Activated naive CD4-positive, alpha-beta T cell treated with Interleukin-2 at 50 U/mL for 16 hours (primary cell): ENCODE measurements at regions not wholly inside any gene's neighbourhood (a gene's known extent, or its start where the extent isn't known, plus 50 kb on each side); places are given as distances from the start of the nearest gene placed in this dataset.

ENCODE experiments used
- DNase-seq: peaks from one replicate; pipeline ENCODE4 v3.0.0-alpha.2; 2020

DNA sequence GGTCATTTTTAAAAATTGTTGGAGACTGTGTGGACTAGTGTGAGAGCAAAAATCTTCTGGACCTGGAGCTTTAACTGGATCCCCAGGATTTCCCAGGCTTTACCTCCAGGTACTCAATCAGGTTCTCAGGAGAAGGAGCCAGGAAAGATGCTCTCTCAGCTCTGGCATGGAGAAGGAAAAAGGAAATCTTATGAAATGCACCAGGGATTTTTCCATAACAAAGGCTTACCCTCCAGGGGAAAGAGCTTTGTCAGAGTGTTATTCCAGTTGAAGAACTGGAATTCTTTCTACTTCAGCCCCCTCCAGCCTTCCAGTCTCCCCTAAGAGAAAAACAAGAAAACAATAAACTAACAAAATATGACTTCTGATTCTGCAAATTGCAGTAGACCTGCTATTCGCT lies 436.7 kb upstream of the ANKRD30A start:
- no peak for DNase-seq

DNA sequence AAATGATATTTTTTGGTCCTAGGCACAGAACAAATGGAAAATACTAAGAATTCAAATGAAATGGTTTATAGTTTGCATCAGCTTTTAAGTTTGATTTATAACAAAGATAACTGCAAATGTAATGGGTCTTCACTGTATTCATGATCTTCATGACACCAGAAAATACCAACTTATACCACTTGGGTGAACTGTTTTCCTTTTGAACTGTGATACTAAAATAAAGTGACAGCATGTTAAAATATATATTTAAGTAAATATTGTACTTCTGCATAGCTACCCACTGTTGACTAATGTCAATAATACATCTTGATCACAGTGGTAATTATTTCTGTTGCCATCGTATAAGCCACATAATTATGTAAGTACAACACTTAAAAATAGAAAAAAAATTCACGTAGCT lies 442.0 kb upstream of the ANKRD30A start:
- no peak for DNase-seq

DNA sequence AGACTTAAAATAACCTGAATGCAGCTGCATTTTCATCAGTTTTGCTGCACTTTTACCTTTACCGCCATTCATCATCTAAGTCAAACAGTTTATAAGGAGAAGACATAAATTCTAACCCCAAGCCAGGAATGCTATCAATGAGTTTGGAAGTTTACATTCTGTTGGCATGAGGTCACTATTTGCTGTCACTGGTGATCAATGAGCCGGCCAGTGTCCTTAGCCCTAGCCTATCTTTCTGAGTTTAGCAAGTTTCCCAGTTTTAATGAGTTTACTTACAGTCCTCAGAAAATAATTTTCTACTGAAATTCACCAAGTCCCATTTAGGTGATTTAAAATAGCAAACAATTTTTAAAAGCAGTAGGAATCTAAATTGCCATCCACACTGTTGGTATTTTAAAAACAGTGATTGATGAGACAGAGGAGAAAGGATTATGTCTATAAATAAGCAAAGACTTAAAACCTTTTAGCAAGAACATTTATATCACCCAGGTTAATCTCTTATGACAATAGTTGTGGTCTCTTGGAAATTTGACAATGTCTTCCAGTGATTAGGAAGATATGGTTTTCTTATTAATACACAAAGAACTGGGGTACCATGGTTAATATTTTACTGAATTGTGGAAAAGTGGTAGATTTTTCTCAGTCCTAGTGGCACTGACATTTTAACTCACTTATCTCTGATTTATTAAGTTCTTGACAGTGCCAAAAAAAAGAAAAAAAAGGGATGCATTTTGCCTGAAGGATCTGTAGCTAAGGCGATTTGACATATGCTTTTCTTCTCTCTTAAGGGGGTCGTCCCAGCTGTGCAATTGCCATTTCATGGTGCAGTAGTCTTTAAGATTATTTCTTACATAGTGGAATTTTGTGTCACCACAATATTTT lies 443.4 kb upstream of the ANKRD30A start:
- DNase-seq, result no peak

DNA sequence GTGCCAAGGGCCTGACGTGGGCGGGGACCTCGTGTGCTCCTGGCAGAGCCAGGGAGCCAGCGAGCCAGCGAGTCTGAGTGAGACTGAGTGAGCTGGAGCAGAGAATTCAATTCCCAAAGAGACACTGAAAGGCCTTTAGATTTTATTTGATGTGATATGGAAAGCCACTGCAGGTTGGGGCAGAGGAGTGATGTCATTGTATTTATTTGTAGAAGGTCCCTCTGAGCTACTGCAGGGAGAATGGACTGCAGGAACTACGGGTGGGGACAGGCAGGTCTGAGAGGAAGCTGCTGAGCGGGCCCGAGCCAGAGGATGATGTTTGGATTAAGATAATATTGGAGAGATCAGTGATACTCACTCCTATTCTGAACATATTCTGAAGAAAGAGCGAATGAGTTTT lies 445.8 kb upstream of the ANKRD30A start:
- DNase-seq, result no peak

DNA sequence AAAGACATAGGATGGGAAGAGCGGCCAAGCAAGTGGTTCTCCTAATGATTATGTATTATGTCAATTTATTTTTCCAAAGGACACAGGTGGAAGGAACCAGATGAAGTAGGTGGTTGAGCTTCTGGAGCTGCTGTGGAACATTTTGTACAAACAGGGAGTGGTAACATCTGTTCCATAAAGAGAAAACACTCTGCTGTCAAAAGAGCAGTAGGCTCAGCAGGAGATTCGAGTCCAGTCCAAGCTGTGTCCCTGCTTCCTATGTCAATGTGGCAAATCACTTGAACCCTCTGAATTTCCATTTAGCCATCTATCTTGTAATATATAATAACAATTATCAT lies 448.0 kb upstream of the ANKRD30A start:
- DNase-seq, result no peak

DNA sequence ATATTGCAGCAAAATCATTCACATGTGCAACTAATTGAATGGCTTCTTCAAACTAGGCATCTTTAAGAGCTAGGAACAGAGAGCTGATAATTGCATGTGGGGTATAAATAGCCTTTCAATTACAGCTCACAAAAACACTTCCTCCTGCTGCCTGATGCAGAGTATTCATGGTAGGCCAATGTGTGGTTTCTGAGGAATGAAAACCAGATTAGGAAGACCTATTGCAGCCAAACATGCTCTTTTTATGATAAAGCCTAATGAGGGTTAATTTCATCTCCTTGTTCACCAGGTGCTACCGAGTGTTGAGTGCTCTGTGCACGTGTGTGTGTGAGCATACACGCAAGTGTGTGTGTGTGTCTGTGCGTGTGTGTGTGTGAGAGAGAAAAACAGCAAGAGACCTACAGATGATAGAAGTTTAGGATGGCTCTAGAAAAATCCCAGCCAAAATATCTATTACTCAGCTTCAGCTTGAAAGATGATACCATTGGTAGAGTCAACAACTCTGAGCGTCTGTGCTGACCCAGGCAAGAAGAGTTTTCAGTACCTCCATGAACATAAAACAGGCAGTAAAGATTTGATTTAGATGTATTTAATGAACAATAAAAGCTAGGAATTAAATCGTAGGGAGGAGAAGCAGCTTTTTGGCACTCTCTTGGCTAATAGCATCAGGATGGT lies 448.5 kb upstream of the ANKRD30A start:
- no peak for DNase-seq

DNA sequence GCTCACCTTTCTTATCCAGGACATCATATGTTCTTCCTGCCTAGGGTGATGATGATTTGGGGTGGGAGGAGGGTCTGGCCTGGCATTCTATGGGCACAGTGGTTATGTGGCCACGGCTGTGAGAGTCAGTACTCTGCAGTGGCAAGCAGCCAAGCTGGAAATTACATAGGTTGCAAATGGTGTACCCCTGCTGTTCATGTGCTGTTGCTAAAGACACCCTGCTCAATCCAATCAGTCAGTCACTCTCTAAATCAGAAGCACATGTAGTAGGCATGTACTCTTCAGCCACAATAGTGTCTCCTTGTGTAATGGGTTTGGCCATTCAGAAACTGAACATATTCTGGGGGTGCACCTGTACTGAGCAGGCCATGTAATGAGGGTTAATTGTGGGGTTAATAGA lies 449.1 kb upstream of the ANKRD30A start:
- DNase-seq, result no peak

DNA sequence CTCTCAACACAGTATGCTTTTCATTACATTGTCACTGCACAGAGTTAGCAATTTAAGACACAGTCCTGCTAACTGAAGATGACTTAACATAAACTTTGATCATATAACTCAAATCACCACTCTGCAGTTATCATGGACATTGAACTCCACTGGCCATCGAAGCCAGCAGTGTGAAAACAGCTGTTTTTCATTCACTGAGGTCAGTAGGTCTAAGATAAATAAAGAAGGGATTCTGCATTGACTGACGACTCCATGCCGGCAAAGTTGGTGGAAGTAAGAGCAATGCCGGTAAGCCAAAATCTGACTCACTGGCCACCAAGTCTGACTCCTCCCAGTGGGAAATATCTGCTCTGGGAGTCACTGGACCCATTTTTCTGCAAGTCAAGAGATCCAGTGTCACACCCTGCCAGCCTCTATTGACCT lies 449.9 kb upstream of the ANKRD30A start:
- no peak for DNase-seq

DNA sequence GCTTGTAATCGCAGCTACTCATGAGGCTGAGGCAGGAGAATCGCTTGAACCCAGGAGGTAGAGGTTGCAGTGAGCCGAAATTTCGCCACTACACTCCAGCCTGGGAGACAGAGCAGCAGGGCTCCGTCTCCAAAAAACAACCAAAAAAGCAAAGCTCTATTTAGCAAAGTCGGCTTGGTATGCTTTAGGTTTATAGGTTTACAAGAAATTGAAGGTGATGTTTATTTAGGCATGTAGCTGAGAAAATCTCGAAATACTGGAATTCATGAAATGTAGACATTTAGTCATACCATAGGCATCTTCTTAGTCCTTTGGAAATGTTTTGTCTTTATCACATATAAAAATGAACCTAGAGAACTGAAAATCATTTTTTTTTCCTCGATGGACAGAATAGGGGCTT lies 453.8 kb upstream of the ANKRD30A start:
- DNase-seq, result no peak

DNA sequence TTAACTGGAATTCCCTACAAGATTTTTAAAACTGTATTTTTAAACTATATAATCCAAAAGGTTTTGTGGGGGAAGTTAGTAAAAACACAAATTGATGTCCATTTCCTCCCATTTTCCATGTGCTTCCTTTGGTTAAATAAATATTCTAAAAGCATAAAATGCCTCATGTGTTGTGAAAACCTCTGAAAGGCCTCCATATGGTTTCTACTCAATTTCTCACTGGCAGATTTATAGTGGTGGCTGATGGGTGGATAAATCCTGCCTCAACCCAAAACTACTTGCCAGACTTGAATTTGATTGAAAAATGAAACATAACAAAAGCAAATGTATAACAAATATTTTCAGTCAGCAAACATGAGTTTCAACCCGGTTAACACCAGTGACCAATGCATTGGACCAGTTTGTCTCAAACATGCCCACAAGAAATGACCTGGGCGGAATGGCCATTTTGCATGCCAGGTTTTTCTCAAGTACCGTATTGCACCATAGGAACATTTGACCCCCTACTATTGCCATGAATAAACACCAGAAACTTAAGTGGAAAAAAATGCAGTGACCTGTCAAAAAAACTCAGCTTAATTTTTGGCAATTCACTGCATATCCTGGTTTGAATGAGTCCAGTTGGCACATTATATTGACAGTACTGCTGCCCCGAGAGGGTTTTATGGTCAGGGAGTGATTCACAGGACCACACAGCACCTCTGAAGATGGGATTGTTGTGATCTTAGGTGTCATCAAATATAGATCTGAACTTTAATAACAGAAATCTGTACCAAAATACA lies 454.6 kb upstream of the ANKRD30A start:
- DNase-seq, result no peak

DNA sequence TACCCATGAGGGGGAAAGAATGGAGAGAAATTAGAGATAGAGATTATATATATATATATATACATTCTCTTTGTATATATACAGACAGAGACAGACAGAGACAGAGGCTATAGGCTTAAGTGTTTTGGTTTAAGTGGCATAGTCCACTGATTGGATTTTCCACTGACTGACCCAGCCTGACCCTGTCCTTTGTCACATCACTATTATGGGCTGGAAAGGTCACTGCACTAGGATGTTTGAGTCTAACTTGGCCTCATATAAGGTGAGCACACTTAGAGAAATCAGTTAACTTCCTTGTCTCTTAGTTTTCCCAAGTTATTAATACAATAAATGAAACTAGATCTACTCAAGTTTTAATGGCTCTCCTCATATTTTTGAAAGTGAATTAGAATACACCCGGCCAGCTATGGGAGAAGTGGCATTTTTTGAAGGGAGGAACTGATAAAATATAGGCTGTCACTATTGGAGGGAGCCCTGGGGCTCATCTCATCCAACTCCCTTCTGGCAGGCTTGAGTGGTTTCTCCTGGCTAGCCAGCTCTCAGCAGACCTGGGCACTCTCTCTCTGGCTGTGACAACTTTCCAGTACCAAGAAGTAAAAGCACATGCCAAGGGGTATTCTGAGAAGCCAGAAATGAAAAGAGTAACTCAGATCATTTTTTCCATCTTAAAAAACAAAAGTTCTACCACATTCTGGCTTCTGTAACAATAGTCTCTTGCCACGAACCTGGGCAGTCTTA lies 455.6 kb upstream of the ANKRD30A start:
- no peak for DNase-seq

DNA sequence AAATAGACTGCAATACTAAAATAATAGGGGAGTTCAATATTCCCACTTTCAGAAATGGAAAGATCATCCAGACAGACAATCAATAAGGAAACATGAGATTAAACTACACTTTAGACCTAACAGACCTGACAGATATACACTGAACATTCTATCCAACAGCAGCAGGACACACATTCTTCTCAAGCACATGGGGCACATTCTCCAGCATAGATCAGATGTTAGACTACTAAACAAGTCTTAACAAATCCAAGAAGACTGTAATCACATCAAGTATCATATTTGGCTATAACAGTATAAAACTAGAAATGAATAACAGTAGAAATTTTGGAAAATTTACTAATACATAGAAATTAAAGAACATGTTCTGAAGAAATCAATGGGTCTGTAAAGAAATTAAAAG lies 458.9 kb upstream of the ANKRD30A start:
- no peak for DNase-seq

DNA sequence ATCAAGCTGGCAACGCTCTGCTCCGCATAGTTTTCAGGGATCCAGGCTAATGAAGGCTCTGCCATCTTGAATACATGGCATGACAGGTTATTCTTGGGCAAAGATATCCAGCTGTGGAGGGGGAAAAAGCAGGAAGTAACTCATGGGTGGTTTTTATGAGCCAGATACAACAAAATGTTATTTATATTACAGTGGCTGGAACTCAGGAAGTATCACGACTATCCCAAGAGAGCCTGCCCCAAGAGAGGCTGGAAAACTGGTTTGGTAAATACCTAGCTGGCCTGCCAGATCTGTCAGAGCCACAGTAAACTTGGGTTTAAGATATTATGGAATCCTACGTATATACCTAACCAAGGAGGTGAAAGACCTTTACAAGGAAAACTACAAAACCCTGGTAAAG lies 462.8 kb upstream of the ANKRD30A start:
- DNase-seq, result no peak

DNA sequence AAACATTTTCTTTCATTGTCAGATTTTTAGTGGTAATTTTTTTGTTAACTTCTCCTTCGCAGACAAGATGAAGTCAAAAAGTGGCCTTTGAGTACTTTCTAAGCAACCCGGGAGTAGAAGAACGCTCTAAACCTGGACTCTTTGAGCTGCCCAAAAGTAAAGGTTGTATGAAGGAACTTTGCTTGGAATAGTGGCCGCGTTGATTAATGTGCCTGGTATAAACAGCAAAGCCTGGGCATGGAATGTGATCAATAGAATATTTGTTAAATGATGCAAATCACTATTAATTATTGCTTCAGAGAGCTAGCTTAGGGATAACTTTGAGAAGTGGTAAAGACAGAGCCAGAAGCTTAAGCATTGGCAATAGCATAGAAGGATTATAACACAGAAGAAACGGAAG lies 475.1 kb upstream of the ANKRD30A start:
- DNase-seq, result no peak

DNA sequence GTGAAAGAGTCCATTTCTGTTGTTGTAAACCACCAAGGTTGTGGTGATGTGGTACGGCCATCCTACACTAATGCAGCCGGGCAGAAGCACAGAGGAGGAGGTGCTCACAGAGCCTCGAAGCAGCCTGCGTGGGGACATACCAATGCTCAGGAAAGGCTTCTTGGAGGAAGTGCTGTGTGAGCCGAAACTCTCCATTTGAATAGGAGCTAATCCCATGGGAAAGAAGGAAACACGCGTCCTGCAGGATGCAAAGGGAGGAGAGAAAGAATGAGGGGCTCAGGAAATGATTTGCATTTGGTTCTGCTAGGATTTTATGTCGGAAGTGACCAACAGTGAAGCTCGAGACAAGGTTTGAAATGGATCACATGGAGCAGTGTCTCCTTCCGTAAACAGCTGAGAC lies 477.9 kb upstream of the ANKRD30A start:
- no peak for DNase-seq

DNA sequence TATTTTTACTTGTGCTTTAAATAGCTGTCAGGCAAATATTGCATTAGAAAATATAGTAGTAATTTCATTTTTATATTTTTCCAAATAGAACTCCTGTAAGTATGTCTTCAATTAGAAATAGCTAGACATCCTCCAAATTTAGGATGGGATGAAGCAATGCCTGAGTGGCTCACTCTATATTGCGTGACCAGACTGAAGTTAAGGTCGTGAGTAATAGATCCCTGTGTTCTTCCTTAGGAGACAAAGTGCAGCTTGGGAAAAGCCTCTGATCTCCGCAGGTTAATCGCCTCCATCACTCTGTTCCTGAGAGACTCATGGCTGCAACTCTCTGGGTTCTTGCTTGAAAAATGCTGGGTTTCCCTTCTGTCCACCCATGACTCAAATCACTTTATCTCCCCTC lies 484.8 kb upstream of the ANKRD30A start:
- DNase-seq, result no peak

DNA sequence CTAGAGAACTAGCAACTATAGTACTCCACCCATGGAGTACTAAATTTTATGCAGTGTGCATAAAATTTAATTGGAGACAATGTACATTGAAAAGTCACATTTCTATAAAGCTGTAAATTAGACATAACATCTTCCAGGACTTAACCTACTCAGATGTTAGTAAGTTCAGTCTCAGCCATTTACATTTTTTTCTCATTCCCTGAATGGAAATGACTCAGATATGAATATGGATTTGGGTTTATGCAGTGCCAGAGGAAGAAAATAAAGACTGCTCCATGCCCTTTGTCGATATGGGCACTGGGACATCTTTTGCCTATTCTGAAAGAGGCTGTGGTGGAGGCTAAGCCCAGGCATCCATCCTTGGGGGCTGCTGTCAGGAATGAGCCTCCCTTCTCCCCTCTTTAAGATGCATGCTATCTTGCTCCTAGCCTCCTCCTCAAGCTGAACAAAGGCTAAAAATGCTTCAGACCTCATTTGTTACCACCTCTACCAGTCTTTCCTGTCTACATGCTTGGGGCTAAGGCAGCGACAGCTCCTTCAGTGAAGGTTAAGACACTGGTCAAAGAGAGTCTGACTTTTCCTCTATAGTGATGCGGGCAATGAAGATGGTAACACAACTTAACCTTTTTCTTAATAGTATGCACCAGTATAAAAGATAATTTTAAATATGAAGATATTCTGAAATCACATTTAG lies 486.8 kb upstream of the ANKRD30A start:
- no peak for DNase-seq

DNA sequence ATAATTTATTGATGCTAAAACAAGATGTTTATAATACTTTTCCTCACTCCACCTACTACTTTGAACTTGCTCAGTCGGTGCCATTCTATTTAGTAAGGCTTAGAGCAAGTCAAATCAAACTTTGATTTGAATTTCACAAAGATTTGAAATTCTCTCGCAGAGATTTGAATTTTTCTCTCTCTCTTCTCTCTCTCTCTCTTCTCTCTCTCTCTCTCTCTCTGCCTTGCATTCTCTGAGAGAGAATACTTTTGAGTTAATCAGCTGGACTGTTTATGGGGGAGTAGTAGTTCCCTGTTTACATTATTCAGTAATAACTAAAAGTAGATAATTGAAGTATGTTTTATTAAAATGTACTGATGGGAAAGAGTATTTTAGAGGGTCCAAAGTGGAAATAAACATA lies 488.5 kb upstream of the ANKRD30A start:
- DNase-seq, result no peak

DNA sequence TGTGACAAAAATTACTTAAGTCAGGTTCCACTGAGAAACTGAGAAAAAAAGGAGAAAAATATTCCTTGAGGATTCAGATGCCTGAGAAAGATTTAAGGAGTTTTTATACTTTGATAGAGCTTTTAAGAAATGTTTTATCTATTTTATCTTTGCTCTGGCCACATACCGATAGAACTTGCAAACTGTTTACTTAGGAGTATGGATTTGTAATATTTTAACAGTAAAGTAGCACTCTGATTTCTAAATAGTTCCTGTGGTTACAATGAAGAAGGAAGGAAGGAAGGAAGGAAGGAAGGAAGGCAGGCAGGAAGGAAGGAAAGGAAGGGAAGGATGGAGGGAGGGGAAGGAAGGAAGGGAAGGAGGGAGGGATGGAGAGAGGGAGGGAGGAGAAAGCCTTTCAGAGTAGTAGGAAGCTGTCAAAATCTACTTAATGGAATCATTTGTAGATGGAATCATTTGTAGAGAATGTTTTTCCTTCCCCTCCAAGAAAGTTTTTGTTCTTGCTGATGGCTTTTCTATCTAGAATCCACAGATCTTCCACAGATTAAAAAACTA lies 489.0 kb upstream of the ANKRD30A start:
- DNase-seq, result no peak

DNA sequence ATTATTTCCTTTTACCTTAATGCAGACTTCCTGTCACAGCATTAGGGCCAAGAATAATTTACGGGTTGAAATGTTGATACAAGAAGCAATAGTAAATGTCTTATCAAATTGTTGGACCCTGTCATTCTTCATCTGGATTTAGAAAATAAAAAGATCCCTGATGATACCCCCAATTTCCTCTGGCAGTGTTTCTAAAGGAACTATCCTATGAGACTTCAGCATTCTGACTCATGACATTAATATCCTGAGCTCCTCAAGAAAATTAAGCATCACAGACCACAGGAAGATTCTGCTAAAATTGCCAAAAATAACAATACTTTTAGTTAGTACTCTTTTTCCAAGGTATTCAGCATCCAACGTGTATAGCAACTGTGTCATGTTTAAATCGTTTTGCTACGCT lies 490.5 kb upstream of the ANKRD30A start:
- DNase-seq, result no peak

DNA sequence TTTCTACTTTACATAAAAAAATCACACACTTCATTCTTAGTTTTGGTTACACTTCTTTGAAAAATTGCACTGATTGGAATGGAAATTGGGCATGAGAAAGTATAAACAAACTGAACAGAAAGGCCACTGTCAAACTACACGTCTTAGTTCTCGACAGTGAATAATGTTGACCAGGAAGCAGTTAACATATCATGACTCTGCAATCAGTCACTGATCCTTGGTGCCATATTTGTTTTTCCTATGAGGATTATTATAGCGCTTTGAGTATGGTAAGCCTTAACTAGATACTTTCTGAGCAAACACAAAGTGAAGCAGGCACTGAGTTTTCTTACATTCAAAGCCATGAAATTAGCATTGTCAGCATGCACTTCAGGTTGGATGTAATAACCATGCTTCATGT lies 495.1 kb upstream of the ANKRD30A start:
- no peak for DNase-seq

DNA sequence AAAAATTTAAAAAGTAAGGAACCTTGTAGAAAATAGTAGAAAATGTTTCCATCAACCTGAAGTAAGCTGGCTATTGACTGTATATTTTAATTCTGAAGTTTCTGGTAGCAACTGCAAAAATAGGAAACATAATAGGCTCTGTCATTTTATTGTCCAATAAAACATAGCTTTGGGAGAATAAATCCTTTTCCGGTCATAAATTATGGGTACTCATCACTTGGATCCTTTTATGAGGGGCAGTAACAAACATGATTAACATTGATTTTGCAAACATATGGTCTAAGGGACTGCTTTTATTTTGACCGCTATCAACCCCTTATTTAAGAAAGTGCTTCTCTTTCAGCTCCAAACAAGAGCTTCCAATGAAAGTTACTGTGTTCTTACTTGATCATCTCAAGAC lies 495.9 kb upstream of the ANKRD30A start:
- DNase-seq, result no peak
